ENCODE measurements at regions not wholly inside any gene's neighbourhood (a gene's known extent, or its start where the extent isn't known, plus 50 kb on each side); places are given as distances from the start of the nearest gene placed in this dataset.

DNA sequence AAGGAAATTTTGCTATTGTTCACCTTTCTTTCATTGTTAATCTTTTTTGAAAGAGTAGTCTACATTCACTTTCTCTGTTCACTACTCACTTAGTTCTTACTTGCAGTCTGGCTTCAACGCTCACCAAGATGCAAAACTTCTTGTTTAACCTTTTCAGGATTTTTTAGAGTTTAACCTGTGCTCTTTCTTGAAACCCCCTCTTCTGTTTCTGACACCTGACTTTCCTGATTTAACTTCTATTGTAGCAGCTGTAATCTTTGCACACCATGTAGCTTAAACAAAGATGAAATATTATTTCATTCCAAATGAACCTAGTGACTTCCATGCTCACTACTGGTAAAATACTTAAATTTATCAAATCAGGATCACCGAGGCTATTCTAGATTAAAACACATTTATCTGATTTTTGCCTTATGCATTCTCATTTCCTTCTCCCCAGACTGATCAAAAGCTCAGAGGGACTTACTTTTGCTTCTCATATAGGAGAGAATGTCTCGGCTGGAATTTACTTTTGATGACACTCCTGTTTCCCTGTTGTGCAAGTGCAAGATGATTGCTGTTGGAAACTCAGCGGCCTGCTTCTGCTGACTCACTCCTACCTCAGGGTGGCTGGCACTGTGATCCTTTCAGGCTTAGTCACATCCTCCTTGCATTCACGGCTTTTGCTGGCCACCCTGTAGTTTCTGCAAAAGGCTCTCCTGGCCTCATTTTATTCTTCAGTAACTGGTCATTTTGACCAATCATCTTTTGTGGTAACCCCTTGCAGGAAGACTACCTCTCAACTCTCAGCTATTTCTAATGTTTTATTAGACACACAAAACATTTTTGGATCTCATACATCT is 109.3 kb upstream of the IFNE start:
- TF ChIP-seq POLR2A (IDR thresholded peaks at IDR 0.05): no peak
- TF ChIP-seq, protein P1, sequence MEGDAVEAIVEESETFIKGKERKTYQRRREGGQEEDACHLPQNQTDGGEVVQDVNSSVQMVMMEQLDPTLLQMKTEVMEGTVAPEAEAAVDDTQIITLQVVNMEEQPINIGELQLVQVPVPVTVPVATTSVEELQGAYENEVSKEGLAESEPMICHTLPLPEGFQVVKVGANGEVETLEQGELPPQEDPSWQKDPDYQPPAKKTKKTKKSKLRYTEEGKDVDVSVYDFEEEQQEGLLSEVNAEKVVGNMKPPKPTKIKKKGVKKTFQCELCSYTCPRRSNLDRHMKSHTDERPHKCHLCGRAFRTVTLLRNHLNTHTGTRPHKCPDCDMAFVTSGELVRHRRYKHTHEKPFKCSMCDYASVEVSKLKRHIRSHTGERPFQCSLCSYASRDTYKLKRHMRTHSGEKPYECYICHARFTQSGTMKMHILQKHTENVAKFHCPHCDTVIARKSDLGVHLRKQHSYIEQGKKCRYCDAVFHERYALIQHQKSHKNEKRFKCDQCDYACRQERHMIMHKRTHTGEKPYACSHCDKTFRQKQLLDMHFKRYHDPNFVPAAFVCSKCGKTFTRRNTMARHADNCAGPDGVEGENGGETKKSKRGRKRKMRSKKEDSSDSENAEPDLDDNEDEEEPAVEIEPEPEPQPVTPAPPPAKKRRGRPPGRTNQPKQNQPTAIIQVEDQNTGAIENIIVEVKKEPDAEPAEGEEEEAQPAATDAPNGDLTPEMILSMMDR (IDR thresholded peaks at IDR 0.05): no peak

All from uterus (tissue), 2 donors.